SK-N-SH (cell line): ENCODE measurements at regions not wholly inside any gene's neighbourhood (a gene's known extent, or its start where the extent isn't known, plus 50 kb on each side); places are given as distances from the start of the nearest gene placed in this dataset.

Source experiments
- CTCF ChIA-PET: fragments of 300-600, 350-600 bp; formaldehyde crosslinking; extraction: SDS; loops from one replicate; lab custom pipeline; 2021; lab: Yijun Ruan, JAX
- POLR2A ChIA-PET: fragments of 350-600 bp; sonication (Branson Sonifier 250); formaldehyde crosslinking; extraction: SDS; loops from one replicate; lab custom pipeline; 2020; ENCODE audit warnings: antibody characterized with exemption, inconsistent platforms; lab: Yijun Ruan, JAX
- DNase-seq: peaks from one replicate; pipeline ENCODE4 v3.0.0; 2012
- H2AFZ ChIP-seq: fragments of 200-600 bp; sonication (generic); 2 replicates; pipeline ENCODE4 v1.8.1; 2016; ENCODE audit warnings: antibody characterized with exemption, mild to moderate bottlenecking, low read depth
- H3F3A ChIP-seq: fragments of 200-600 bp; sonication (generic); replicated peaks from 2 replicates; pipeline ENCODE3; 2016; ENCODE audit warnings: antibody characterized with exemption, mild to moderate bottlenecking; ENCODE audit not compliant: insufficient read depth
- H3K27ac ChIP-seq, 2 experiments: fragments of 200-500 bp in 1 of 2; fragments of 200-600 bp in 1 of 2; sonication (Bioruptor generic) in 1 of 2; sonication (generic), shearing (Covaris generic) in 1 of 2; 2 replicates each; pipeline versions ENCODE4 v1.5.1 to v1.6.1; 2014 to 2016; ENCODE audit warnings: low read depth in 2 of 2, inconsistent platforms in 1 of 2, low read length in 1 of 2, mild to moderate bottlenecking in 1 of 2, mixed read lengths in 1 of 2
- H3K27me3 ChIP-seq: fragments of 200-600 bp; sonication (generic), shearing (Covaris generic); 2 replicates; pipeline ENCODE4 v1.6.1; 2016; ENCODE audit warnings: mixed run types; ENCODE audit not compliant: insufficient read depth
- H3K36me3 ChIP-seq, 2 experiments: fragments of 200-500 bp in 1 of 2; fragments of 200-600 bp in 1 of 2; sonication (Bioruptor generic) in 1 of 2; sonication (generic) in 1 of 2; replicated peaks in 1 of 2; 2 replicates each; pipeline versions ENCODE3 to v1.5.1; 2014 to 2016; ENCODE audit warnings: low read length in 1 of 2, mild to moderate bottlenecking in 1 of 2; ENCODE audit not compliant: insufficient read depth in 2 of 2, control insufficient read depth in 1 of 2
- H3K4me1 ChIP-seq, 2 experiments: fragments of 200-500 bp in 1 of 2; fragments of 200-600 bp in 1 of 2; sonication (Bioruptor generic) in 1 of 2; sonication (generic), shearing (Covaris generic) in 1 of 2; 2 replicates each; pipeline versions ENCODE4 v1.5.1 to v1.6.1; 2014 to 2016; ENCODE audit warnings: low read depth in 1 of 2, low read length in 1 of 2, mixed run types in 1 of 2; ENCODE audit not compliant: insufficient read depth in 2 of 2, control insufficient read depth in 1 of 2
- H3K4me2 ChIP-seq: fragments of 200-600 bp; sonication (generic), shearing (Covaris generic); 2 replicates; pipeline ENCODE4 v1.6.1; 2017; ENCODE audit warnings: mixed run types
- H3K4me3 ChIP-seq, 2 experiments: fragments of 200-500 bp in 1 of 2; fragments of 200-600 bp in 1 of 2; sonication (Bioruptor generic) in 1 of 2; sonication (generic), shearing (Covaris generic) in 1 of 2; 2 replicates each; pipeline versions ENCODE4 v1.5.1 to v1.8.1; 2014 to 2016; ENCODE audit warnings: low read depth in 2 of 2, inconsistent platforms in 1 of 2, low read length in 1 of 2, mild to moderate bottlenecking in 1 of 2, mixed read lengths in 1 of 2, moderate library complexity in 1 of 2
- H3K79me2 ChIP-seq: fragments of 200-600 bp; sonication (generic); 2 replicates; pipeline ENCODE4 v1.8.1; 2017; ENCODE audit warnings: mild to moderate bottlenecking; ENCODE audit not compliant: insufficient read depth
- H3K9ac ChIP-seq: fragments of 200-600 bp; sonication (generic); 2 replicates; pipeline ENCODE4 v1.6.1; 2017; ENCODE audit warnings: mixed run types
- H3K9me2 ChIP-seq: fragments of 200-600 bp; sonication (generic); 2 replicates; pipeline ENCODE4 v1.6.1; 2017; ENCODE audit warnings: mixed run types
- H3K9me3 ChIP-seq: fragments of 200-600 bp; sonication (generic); 2 replicates; pipeline ENCODE4 v1.6.1; 2017; ENCODE audit warnings: mixed run types, mild to moderate bottlenecking, moderate library complexity
- H4K20me1 ChIP-seq: fragments of 200-600 bp; sonication (generic); 2 replicates; pipeline ENCODE4 v1.6.1; 2017; ENCODE audit warnings: mild to moderate bottlenecking, mixed run types; ENCODE audit not compliant: insufficient read depth
- ELF1 ChIP-seq: IDR thresholded peaks from 2 replicates; pipeline ENCODE4 v1.4.0; 2012
- EZH2phosphoT487 ChIP-seq: fragments of 200-600 bp; sonication (generic); IDR thresholded peaks from 2 replicates; pipeline ENCODE4 v1.6.1; 2017; ENCODE audit warnings: low read depth, mixed run types, mild to moderate bottlenecking, antibody characterized with exemption, moderate library complexity, borderline replicate concordance
- FOXJ3 ChIP-seq: sonication (generic); formaldehyde crosslinking; IDR thresholded peaks from 2 replicates; pipeline ENCODE4 v1.5.1; 2020; ENCODE audit warnings: mild to moderate bottlenecking, missing genetic modification reagents
- MEF2A ChIP-seq: IDR thresholded peaks from 2 replicates; pipeline ENCODE4 v1.4.0; 2012; ENCODE audit warnings: low read depth, borderline replicate concordance
- NRF1 ChIP-seq: IDR thresholded peaks from 2 replicates; pipeline ENCODE4 v1.6.1; 2012; ENCODE audit warnings: low read depth, mild to moderate bottlenecking, low read length
- YY1 ChIP-seq: IDR thresholded peaks from 2 replicates; pipeline ENCODE4 v1.4.0; 2012; ENCODE audit warnings: low read depth, mild to moderate bottlenecking
- WGBS: methylation state at CpG from one replicate; pipeline ENCODE4 v1.1.6; 2017; ENCODE audit warnings: low lambda C conversion rate; 5-methylcytosine and 5-hydroxymethylcytosine counted together
- TF ChIP-seq, protein P1 (sequence below): IDR thresholded peaks from 2 replicates; pipeline ENCODE4 v1.4.0; 2012; ENCODE audit warnings: low read depth, borderline replicate concordance
- TF ChIP-seq, protein P2 (sequence below): fragments of 200-600 bp; sonication (generic); IDR thresholded peaks from 2 replicates; pipeline ENCODE4 v1.6.1; 2017; ENCODE audit warnings: antibody characterized with exemption, mild to moderate bottlenecking, moderate library complexity
- TF ChIP-seq, protein P3 (sequence below): IDR thresholded peaks from 2 replicates; pipeline ENCODE4 v1.4.0; 2012; ENCODE audit warnings: low read depth

DNA sequence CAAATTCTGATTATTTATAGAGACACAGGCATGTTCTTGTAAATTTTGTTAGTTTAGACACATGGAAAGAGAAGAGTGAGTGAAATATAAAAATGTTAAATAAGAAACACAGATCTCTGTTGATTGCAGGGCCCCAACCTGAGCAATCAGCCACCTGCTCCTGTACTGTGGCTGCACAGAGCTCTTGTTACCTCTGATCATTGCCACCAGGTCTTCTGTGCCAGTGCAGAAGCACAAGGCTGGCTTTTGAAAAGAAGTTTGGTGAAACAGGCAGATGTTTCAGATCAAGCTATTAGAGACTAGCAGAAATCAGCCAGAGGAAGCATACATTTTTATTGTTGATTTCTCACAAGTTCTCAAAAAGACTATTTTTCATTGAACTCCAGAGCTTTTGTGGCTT lies 434.1 kb upstream of the OR4E1 start:
- Histone ChIP-seq H3K36me3 (no peaks in the 10 kb centered on the region), H3F3A (no peaks in the 10 kb centered on the region), H3K4me1 (no peaks in the 10 kb centered on the region), H2AFZ (no peak overlapping the region), H3K4me2 (no peak overlapping the region), H3K27ac (no peak overlapping the region), H4K20me1 (no peaks in the 10 kb centered on the region), H3K9ac (no peak overlapping the region), H3K9me2 (no peaks in the 10 kb centered on the region), H3K4me3 (no peak overlapping the region), H3K9me3 (no peaks in the 10 kb centered on the region)
- CTCF ChIA-PET = interaction anchor here (1.4 to 1.7 kb wide), 2 partner anchors 18 to 24 kb away, joined by 3 to 5 read pairs; no protein-coding TSS in a partner anchor
- POLR2A ChIA-PET = no interaction called here
- DNase-seq = no peak
- TF ChIP-seq EZH2phosphoT487 (no peak), ELF1 (no peak), NRF1 (no peak)
- TF ChIP-seq, protein P1, sequence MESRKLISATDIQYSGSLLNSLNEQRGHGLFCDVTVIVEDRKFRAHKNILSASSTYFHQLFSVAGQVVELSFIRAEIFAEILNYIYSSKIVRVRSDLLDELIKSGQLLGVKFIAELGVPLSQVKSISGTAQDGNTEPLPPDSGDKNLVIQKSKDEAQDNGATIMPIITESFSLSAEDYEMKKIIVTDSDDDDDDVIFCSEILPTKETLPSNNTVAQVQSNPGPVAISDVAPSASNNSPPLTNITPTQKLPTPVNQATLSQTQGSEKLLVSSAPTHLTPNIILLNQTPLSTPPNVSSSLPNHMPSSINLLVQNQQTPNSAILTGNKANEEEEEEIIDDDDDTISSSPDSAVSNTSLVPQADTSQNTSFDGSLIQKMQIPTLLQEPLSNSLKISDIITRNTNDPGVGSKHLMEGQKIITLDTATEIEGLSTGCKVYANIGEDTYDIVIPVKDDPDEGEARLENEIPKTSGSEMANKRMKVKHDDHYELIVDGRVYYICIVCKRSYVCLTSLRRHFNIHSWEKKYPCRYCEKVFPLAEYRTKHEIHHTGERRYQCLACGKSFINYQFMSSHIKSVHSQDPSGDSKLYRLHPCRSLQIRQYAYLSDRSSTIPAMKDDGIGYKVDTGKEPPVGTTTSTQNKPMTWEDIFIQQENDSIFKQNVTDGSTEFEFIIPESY = no peak
- TF ChIP-seq, all 33 proteins: peak for 0
- H3K79me2 ChIP-seq = no peaks in the 10 kb centered on the region
- no peaks in the 10 kb centered on the region; the same call in 1 of the 2 replicates for H3K27me3 ChIP-seq

DNA sequence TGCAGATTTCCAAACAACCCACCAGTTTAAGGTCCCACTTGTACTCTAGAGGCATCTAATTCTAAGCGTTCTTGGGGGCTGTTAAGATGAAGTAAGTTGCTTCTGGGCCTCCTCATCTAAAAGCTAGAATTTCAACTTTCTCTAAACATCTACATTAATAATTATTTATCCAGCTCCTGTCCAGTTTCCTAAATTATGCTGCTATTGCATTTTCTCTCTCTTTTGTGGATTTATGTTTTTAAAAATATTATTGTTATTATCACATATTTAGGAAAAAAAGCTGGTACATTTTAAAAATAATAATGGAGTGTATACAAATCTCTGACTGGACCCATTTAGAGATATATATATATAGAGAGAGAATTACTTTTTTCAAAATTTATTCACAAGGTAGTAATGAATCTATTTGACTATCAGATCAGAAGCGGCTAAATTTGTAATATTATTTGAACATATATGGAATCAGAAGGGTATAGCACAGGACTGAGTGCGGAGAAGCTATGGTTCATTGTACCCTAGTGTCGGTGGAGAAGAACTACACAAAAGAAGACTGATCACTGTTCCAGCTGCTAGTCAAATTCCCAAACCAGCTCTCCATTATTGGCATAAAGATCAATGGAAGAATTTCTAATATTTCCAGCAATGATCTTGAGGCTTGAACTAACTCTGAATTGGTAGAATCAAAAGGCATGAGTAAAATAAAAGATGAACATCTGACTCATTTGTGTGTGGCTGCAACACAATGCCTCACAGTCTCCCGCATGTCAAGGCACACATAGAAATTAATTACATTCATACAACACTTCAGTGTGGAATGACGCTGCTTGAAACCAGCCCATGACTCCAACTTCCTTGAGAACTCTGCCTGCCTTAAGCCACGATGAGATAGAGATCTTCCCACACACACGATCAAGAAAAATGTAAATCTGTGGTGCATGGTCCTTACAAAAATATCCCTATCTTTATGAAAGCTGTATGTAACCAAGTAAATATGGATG lies 433.4 kb upstream of the OR4E1 start:
- H2AFZ ChIP-seq = no peak overlapping the region
- no peaks in the 10 kb centered on the region for H3K4me1 ChIP-seq
- ChIA-PET POLR2A (no interaction called here), CTCF (interaction anchor here (1.3 to 1.7 kb wide), 3 partner anchors 18 to 25 kb away, joined by 3 to 5 read pairs (median 5); no protein-coding TSS in a partner anchor)
- no peaks in the 10 kb centered on the region for H3F3A ChIP-seq
- no peaks in the 10 kb centered on the region for H3K27me3 ChIP-seq
- H3K9me2 ChIP-seq = no peaks in the 10 kb centered on the region
- no peak for DNase-seq
- TF ChIP-seq YY1 (no peak), MEF2A (no peak), FOXJ3 (CRISPR knock-in tag) (no peak)
- TF ChIP-seq, protein P2, sequence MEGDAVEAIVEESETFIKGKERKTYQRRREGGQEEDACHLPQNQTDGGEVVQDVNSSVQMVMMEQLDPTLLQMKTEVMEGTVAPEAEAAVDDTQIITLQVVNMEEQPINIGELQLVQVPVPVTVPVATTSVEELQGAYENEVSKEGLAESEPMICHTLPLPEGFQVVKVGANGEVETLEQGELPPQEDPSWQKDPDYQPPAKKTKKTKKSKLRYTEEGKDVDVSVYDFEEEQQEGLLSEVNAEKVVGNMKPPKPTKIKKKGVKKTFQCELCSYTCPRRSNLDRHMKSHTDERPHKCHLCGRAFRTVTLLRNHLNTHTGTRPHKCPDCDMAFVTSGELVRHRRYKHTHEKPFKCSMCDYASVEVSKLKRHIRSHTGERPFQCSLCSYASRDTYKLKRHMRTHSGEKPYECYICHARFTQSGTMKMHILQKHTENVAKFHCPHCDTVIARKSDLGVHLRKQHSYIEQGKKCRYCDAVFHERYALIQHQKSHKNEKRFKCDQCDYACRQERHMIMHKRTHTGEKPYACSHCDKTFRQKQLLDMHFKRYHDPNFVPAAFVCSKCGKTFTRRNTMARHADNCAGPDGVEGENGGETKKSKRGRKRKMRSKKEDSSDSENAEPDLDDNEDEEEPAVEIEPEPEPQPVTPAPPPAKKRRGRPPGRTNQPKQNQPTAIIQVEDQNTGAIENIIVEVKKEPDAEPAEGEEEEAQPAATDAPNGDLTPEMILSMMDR = peak; percentile 13; the same call in 1 of the 2 replicates
- TF ChIP-seq, protein P1 = no peak
- TF ChIP-seq, protein P3, sequence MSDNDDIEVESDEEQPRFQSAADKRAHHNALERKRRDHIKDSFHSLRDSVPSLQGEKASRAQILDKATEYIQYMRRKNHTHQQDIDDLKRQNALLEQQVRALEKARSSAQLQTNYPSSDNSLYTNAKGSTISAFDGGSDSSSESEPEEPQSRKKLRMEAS = no peak
- H3K36me3 ChIP-seq = no peaks in the 10 kb centered on the region
- no peaks in the 10 kb centered on the region for H3K79me2 ChIP-seq
- 3% methylated on average over 8 of the region's 8 CpGs for WGBS
- H3K9ac ChIP-seq = no peak overlapping the region
- no peaks in the 10 kb centered on the region for H4K20me1 ChIP-seq
- no peaks in the 10 kb centered on the region for H3K9me3 ChIP-seq
- no peak overlapping the region for H3K4me3 ChIP-seq
- H3K27ac ChIP-seq = no peak overlapping the region
- no peak overlapping the region for H3K4me2 ChIP-seq
